CD4-positive, alpha-beta T cell treated with Interleukin-6 at 100 ng/mL for 8 hours (primary cell): ENCODE measurements at regions not wholly inside any gene's neighbourhood (a gene's known extent, or its start where the extent isn't known, plus 50 kb on each side); places are given as distances from the start of the nearest gene placed in this dataset.

ENCODE experiments used
- DNase-seq: peaks from one replicate; pipeline ENCODE4 v3.0.0-alpha.2; 2020; ENCODE audit warnings: mixed read lengths, low spot score

DNA sequence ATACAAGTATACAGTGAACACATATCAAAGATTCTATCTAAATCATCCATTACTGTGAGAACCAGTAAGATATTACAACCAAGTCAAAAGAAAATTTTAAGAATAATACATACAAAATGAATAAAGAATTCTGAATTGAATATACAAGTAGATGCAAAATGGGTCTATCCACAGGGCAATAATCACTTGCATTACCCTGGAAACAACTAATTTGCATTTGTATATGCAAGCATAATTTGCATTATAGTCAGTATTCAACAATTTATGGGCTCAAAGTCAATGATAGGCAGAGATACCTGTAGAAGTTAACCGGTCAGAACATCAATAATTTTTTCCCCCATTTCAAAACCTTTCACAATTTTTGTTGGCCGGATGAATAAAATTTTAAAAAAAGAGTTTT is 512.2 kb upstream of the ALCAM start:
- DNase-seq, result no peak

DNA sequence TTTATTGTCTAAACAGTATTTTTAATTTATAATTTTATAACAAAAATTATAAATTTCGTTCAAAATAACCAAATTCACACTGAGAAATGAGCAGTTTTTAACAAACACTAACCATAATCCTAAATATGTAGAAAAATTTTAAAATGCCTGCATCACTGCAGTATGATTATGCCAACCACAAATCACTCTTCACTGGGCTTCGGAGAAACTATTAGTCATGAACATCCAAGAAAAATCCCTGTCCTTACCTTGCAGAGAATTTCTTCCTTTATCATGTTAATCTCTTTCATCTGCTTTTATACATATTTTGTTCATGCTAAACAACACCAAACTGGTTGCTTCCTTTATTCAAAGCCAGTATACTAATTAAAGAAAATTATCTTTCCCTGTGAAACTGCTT is 511.0 kb upstream of the ALCAM start:
- no peak for DNase-seq

DNA sequence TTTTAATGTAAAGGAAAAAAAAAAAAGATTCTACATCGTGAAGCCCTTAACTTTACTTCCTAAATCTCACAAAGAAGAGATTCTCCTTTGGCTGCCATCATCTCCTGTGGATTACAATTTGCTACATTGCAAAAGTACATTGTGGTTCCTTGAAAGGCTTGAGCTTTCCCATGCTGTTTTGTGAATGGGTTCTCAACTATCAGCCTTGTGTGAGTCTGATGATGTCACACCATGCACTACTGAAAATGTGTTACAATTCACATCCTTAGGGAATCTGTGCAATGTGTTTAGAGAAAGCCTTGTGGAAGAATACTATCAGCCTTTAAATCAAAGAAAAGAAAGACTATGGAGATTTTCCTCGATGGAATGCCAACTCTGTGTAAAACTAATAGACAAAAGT is 510.0 kb upstream of the ALCAM start:
- DNase-seq, result no peak

DNA sequence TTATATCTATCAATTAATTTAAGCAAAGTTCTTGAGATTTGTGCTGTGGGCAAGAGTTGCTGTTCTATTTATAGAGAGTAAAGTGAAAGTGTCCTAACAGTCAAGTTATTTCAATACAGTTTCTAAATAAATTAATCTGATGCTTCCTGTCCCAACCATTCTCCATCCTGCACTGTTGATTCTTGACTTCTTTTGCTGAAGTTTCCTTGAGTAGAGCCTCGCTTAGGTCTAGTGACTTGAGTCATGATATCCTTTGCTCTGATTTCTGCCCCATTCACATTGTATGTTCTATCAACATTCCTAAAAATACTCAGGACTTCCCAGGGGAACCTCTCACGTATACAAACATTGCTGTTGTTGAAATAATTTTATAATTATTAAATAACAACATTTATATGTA is 498.4 kb upstream of the ALCAM start:
- no peak for DNase-seq

DNA sequence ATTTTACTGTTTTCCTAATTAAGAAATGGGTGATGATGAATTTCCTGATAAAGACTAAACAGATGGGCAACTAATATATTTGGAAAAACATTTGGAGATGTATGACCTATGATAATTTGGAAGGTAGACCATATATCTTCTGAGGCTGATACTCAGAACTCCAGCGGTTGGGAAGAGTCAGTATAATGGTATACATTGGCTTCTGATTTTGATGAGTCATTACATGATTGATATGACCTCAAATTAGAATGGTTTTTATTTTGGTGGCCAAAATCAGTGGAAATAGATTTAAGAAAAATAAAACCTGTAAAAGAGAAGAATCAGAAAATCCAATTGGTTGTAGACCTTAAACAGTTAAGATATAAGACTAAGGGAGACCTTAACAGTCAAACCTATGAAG is 496.4 kb upstream of the ALCAM start:
- no peak for DNase-seq

DNA sequence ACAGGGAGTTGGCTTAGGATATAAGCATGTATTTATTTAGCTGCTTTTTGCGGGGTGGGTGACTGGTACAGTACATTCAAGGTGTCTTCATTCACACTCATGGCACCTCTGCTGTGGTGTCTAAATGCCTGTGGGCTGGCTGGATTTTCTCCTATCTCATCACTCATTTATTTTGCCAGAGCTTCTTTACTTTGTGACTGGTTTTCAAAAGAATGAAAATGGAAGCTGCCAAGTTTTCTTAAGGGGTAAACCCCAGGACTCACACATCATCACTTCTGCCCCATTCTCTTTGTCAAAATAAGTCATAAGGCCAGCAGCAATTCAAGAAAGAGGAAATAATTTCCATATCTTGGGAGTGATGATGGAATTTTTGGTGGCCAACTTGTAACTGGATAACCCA is 493.4 kb upstream of the ALCAM start:
- DNase-seq, result no peak

DNA sequence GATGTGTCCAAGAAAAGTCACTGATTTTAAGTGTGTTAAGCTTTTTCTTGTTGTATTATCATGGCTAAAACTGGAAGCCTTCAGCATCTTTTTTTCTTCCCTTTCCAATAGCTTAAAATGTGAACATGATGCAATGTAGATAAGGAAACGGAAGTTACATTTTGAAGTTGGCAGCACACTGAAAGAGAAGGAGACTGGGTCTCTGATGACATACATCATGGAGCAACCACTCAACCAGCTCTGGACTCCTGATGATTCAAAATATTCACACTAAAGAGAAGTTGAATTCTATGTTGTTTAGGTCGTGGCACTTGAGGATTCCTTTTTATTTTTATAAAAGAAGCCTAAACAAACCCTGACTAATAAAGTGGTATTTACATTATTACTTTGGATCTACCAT is 488.3 kb upstream of the ALCAM start:
- DNase-seq, result no peak

DNA sequence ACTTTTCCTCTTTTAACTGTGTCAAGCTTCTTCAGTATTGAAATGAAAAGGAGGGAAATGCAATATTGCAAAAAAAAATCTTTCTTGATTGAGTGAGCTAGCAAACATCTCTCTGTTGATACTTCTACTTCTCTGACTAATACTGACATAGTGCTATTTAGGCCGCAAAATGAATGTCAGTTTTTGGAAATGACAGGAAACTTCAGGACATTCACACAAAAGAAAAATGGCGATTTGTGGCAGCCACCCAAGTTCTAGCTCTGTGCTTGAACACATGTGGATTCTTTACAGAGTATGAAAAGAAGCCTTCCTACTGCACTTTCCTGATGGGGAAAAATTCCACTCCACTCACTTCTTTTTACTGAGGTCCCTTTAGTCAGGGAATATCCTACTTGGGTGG is 486.8 kb upstream of the ALCAM start:
- no peak for DNase-seq

DNA sequence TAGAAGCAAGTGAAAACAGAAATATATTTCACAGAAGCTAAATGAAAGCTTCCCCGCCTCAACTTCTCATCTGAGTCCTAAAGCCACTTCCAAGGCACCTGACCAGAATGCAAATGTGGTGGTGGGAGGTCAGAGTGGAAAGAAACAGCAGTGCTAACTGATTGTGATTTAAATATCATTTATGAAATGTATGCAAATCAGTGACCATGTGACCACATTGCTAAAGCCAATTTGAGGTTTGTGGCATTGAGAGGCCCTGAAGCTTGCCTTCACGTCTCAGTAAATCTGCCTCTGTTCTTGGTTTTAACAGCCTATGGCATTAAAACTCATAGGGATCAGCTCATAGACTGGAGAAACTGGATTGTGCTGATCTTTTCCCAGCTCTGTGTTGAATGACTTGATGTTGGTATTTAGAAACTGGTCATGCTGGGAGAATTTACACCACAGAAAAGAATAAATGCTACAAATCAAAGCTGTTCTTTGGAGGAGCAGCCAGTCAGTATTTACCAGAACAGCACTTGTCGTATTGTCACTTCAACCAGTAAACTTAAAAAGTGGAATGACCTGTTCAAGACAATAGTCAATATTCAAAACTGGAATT is 481.4 kb upstream of the ALCAM start:
- DNase-seq, result no peak

DNA sequence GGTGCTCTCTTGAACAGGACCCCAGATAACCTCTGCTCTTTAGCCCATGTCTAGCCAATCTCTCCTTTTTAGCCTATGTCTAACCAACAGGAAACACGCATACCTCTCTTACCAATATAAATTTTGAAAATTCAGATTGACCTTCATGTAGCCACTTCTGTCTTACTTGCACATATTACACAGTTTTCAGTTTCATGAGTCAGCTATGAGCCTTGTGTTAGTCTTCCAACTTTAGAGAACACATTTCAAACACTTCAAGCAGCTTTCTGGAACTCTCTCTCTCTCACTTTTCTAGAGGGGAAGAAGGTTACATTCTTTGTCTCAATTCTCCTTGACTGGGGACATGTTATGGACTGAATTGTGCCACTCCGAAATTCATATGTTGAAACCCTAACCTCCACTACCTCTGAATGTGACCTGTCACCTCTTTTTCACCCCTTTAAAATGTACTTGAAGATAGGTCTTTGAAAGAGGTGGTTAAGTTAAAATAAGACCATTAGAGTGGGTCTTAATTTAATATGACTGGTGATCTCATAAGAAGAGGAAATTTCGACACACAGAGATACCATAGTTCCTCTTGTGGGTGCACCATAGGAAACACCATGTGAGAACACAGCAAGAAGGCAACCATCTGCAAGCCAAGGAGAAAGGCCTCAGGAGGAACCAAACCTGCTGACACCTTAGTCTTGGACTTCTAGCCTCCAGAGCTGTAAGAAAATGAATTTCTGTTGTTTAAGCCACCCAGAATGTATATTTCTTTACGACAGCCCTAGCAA is 480.3 kb upstream of the ALCAM start:
- DNase-seq, result no peak

DNA sequence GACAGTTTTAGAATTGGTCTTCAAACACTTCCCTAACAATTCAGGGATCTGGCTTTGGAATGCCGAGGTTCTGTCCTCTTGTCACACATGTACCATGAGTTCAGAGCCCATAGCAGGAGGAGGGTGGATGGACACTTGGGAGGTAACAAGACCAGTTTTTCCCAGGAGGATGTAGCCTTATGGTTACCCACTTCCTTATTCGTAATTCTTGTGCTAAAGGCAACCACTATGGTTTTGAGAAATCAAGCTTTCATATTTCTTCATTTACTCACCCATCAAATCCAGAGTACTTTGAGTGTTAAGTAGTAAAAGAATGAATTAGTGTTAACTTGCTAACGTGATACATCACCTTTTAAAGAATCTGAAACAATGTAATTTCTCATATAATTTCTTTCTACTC is 479.6 kb upstream of the ALCAM start:
- no peak for DNase-seq

DNA sequence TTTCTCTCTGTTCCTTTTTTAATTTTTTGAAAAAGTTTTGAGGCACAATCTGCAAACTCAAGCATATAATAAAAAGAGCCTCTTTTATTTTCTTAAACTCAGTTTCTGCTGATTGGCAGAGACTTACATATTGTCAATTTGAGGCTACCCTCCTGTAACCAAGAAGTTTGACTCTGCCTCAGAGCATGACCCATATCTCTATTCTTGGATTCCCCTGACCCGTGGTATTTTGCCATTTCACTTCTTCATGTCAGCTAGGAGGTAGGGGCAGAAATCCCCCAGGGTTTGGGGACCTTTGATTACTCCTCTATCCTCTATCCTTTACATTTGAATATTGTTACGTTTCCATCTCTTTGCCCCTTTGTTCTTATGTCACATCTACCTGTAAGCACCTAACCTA is 479.1 kb upstream of the ALCAM start:
- DNase-seq, result no peak

DNA sequence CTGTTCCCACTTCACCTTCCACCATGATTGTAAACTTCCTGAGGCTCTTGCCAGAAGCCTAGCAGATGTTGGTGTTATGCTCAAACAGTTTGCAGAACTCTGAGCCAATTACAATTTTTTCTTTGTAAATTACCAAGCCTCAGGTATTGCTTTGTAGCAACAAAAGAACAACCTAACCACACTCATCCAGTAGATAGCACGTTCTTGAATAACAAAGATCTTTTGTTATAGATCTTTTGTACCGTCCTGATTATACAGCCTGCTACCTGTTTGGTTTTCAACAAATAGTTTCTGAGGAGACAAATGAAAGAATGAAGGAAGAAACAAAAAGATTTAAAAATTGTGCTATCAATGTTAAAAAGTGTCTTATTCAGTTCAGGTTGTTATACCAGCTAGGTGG is 474.7 kb upstream of the ALCAM start:
- no peak for DNase-seq

DNA sequence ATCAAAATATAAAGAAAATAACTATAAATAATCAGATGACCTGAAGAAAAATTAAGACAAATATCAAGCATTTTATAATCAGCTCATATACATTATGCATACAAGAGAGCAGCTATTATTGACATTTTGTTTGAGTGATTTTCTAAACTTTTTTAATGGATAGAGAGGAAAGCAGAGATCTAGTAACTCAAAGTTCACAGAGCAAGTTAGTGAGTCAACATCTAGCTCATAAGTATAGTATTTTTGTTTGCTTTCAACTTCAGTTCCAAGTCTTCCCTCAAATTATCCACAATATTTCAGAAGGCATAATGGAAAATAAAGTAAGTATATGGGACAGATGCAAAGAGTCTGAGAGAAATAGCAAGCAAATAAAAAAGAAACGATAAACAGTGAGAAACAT is 470.1 kb upstream of the ALCAM start:
- DNase-seq, result no peak

DNA sequence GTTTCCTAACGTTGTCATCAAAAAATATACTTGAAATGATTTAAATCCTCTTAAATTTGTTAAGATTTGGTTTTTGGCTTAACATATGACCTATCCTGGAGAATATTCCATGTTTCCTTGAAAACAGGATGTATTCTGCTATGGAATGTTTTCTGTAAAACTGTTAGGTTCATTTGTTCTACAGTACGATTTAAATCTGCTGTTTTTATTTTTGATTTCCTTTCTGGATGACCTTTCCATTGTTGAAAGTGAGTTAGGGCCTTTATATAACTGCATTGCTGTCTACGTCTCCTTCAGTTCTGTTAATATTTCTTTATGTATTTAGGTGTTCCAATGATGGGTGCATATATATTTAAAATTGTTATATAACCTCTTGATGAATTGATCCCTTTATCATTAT is 465.3 kb upstream of the ALCAM start:
- no peak for DNase-seq

DNA sequence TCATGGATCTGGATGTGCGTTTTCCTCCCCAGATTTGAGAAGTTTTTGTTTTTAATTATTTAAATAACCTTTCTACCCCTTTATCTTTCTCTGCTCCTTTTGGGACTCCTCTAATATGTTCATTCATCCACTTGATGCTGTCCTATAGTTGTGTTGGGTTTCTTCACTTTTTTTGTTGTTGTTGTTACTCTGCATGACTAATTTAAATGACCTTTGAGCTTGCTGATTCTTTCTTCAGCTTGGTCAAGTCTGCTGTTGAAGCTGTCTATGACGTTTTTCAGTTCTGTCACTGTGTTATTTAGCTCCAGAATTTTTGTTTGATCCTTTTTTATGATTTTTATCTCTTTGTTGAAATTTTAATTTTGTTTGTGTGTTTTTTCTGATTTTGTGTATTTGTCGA is 463.6 kb upstream of the ALCAM start:
- no peak for DNase-seq

DNA sequence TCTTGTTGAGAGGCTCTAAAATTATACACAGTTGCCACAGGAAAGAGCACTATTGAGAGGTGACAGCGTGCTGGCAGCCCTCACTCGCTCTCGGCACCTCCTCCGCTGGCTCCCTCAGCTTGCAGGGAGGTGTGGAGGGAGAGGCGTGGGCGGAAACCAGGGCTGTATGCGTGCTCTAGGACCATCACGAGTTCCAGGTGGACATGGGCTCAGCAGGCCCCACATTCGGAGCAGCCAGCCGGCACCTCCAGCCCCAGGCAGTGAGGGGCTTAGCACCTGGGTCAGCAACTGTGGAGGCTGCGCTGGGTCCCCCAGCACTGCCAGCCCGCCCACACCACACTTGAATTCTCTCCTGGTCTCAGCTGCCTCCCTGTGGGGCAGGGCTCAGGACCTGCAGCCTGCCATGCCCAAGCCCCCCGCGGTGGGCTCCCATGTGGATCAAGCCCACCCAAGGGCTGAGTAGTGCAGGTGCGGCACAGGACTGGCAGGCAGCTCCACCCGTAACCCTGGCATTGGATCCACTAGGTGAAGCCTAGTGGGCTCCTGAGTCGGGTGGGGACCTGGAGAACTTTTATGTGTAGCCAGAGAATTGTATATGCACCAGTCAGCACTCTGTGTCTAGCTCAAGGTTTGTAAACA is 460.6 kb upstream of the ALCAM start:
- DNase-seq, result no peak

DNA sequence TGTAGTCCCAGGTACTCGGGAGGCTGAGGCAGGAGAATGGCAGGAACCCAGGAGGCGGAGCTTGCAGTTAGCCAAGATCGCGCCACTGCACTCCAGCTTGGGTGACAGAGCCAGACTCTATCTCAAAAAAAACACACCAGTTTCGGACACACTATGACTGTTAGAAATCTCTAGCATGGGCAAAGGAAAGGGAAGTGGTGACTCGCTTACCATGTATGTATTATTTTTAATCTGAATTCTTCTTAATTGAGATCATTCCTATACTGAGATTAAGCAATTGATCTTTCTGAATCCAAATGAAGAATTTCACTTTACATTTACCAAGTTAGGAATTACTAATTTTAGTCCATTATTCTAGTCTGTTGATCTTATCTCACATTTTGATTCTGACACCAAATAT is 459.2 kb upstream of the ALCAM start:
- DNase-seq, result no peak

DNA sequence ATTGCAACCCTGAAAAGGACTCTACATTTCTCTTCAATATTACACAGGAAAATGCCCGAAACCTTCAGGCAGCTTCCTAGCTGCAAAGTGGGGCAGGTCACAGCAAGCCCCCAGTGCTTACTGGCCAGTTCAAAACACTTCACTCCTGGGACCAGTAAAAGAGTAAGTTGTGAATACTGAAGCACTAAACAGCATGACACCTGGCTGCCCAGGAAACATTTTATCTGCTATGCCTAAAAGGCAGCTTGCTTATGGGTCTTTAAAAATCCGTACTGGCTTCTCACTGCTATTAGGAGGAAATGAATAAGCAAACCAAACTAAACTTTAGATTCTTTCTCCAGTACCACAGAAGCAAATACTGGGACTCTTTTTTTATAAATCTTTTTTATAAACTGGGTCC is 457.9 kb upstream of the ALCAM start:
- DNase-seq, result no peak

DNA sequence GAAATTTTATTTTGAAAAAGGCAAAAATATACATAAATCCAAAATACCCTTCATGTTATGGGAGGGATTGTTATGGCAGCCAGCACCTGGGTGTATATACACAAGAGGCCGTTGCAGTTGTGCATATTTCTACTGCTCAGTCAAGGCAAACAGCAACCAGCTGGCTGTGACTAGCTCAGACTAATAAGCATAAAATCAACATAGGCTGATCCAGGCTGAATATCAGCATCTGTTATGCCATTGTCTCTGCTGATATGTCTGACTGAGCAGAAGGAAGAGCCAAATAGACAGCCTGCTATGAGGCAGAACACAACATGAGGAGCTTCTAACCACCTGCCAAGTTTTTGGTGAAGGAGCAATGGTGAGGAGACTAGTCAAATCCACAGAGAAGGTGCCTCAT is 457.5 kb upstream of the ALCAM start:
- DNase-seq, result no peak

DNA sequence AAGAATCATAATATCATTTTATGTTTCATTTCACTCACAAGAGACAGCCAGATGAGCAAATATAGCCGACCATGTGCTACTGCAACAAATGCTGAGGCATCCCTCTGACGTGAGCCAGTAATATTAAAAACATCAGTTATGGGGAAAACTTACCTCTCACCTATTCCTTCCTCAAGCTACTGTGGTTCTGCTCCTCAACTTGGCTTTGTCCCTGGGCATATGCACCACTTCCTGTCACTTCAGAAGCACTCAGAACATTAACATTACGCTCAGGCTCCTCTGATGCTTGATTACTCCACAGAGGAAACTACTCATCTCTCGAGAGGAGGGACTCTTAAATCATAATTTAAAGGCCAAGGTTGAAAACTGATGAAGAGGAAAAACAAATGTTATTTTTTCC is 457.0 kb upstream of the ALCAM start:
- no peak for DNase-seq

DNA sequence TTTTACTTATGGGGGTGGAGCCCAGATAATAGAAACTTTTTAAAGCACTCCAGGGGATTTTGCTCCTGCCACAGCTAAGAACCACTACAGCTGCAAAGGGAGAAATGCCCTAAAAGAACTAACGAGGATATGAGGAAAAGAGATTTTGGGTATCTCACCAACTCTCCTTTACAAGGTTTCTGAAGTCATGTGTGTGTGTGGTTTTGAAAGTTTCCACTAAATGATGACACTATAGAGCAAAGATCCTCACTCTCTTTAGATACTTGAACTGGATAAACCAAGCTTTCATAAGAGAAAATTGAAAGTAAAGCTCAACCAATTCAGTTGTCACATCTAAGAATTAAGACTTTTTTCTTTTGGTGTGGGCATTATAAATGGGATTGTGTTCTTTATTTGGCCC is 455.3 kb upstream of the ALCAM start:
- DNase-seq, result no peak

DNA sequence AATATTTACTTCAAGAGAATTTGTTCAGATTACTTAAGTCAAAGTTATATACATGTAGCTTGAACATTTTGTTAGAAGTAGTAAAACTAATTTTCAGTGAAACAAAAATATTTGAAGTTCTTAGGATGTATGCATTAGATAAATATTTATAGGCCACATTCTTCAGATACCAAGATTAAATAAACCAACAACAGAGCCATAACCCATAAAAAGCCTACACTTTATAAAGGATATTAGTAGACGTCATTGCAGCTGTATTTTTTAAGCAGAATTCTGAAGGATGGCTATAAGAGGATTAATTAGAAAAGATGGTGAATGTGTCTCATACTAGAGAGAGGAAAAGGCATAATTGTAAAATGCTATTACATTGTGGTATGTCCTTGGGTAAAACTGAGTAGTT is 449.7 kb upstream of the ALCAM start:
- DNase-seq, result no peak

DNA sequence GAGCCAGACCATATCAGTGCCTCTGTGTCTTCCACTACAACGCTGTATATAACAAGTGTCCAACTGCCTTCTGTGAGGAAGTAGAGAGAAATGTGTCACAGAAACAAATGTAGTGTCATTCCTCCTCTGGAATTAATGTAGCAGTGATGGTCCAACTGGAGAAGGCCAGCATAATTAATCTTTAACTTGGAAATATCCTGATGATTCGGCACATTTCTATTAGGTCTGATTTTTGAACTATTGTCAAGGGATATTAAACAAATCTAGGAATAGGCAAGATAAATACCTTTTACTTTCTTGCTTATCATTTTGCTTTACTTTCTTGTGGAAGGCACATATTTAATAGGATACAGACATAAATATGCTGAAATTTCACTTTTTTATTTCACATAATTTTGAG is 446.2 kb upstream of the ALCAM start:
- no peak for DNase-seq
